Thyroid gland (tissue), 4 donors: ENCODE measurements at regions not wholly inside any gene's neighbourhood (a gene's known extent, or its start where the extent isn't known, plus 50 kb on each side); places are given as distances from the start of the nearest gene placed in this dataset.

ENCODE experiments used
- POLR2A ChIP-seq, 2 donors: fragments of 450-650 bp; IDR thresholded peaks; one replicate each; pipeline ENCODE4 v1.6.1; 2017; ENCODE audit warnings: antibody characterized with exemption in 2 of 2, mild to moderate bottlenecking in 2 of 2, moderate library complexity in 1 of 2
- TF ChIP-seq, protein P1 (sequence below), 6 experiments: fragments of 200-600 bp in 3 of 6; fragments of 450-650 bp in 3 of 6; sonication (generic) in 3 of 6; IDR thresholded peaks; one replicate each; pipeline ENCODE4 v1.5.1; 2016 to 2019; ENCODE audit warnings: antibody characterized with exemption in 6 of 6, mild to moderate bottlenecking in 2 of 6, inconsistent platforms in 1 of 6, moderate library complexity in 1 of 6

GRCh38 chr2:120867290-120868241, 131.9 kb downstream of the GLI2 start:
- TF ChIP-seq, protein P1, sequence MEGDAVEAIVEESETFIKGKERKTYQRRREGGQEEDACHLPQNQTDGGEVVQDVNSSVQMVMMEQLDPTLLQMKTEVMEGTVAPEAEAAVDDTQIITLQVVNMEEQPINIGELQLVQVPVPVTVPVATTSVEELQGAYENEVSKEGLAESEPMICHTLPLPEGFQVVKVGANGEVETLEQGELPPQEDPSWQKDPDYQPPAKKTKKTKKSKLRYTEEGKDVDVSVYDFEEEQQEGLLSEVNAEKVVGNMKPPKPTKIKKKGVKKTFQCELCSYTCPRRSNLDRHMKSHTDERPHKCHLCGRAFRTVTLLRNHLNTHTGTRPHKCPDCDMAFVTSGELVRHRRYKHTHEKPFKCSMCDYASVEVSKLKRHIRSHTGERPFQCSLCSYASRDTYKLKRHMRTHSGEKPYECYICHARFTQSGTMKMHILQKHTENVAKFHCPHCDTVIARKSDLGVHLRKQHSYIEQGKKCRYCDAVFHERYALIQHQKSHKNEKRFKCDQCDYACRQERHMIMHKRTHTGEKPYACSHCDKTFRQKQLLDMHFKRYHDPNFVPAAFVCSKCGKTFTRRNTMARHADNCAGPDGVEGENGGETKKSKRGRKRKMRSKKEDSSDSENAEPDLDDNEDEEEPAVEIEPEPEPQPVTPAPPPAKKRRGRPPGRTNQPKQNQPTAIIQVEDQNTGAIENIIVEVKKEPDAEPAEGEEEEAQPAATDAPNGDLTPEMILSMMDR (IDR thresholded peaks at IDR 0.05), result no peak
- no peak for TF ChIP-seq POLR2A (IDR thresholded peaks at IDR 0.05)
